DOHH2 (cell line): ENCODE measurements at regions not wholly inside any gene's neighbourhood (a gene's known extent, or its start where the extent isn't known, plus 50 kb on each side); places are given as distances from the start of the nearest gene placed in this dataset.

Source experiments
- H3F3A ChIP-seq: fragments of 200-600 bp; sonication (generic), shearing (Covaris generic); 2 replicates; pipeline ENCODE4 v1.6.0; 2016; ENCODE audit warnings: antibody characterized with exemption, mild to moderate bottlenecking; ENCODE audit not compliant: control insufficient read depth, insufficient read depth
- H3K27ac ChIP-seq: fragments of 200-600 bp; sonication (generic); 2 replicates; pipeline ENCODE4 v1.5.1; 2014; ENCODE audit warnings: low read depth, mild to moderate bottlenecking, low read length, moderate library complexity
- H3K27me3 ChIP-seq: fragments of 200-600 bp; sonication (generic); 2 replicates; pipeline ENCODE4 v1.6.1; 2014; ENCODE audit warnings: mild to moderate bottlenecking, low read length, mixed read lengths; ENCODE audit not compliant: control insufficient read depth
- H3K36me3 ChIP-seq: fragments of 200-600 bp; sonication (generic); 2 replicates; pipeline ENCODE4 v1.6.1; 2014; ENCODE audit warnings: mild to moderate bottlenecking, low read length, moderate library complexity, mixed read lengths; ENCODE audit not compliant: control insufficient read depth
- H3K4me1 ChIP-seq: fragments of 200-600 bp; sonication (generic); 2 replicates; pipeline ENCODE4 v1.6.1; 2014; ENCODE audit warnings: mild to moderate bottlenecking, low read length, mixed read lengths; ENCODE audit not compliant: control insufficient read depth
- H3K4me2 ChIP-seq: fragments of 200-600 bp; sonication (generic); 2 replicates; pipeline ENCODE4 v1.6.0; 2014; ENCODE audit warnings: mild to moderate bottlenecking, low read length, moderate library complexity
- H3K4me3 ChIP-seq: fragments of 200-600 bp; sonication (generic); 2 replicates; pipeline ENCODE4 v1.5.1; 2014; ENCODE audit warnings: mild to moderate bottlenecking, low read length, mixed read lengths
- H3K79me2 ChIP-seq: fragments of 200-600 bp; sonication (generic); 2 replicates; pipeline ENCODE4 v1.6.1; 2014; ENCODE audit warnings: mild to moderate bottlenecking, low read length, mixed read lengths; ENCODE audit not compliant: control insufficient read depth
- H3K9me2 ChIP-seq: fragments of 200-600 bp; sonication (generic); replicated peaks from 2 replicates; pipeline ENCODE4 v1.6.1; 2014; ENCODE audit warnings: mild to moderate bottlenecking, low read length, mixed read lengths; ENCODE audit not compliant: control insufficient read depth
- H3K9me3 ChIP-seq: fragments of 200-600 bp; sonication (generic); 2 replicates; pipeline ENCODE4 v1.6.1; 2014; ENCODE audit warnings: antibody characterized with exemption, low read length, mixed read lengths; ENCODE audit not compliant: control insufficient read depth, insufficient read depth
- H4K20me1 ChIP-seq: fragments of 200-600 bp; sonication (generic); 2 replicates; pipeline ENCODE4 v1.6.0; 2014; ENCODE audit warnings: low read depth, mild to moderate bottlenecking, antibody characterized with exemption, low read length, moderate library complexity; ENCODE audit not compliant: control insufficient read depth, insufficient read depth
- EZH2phosphoT487 ChIP-seq: fragments of 200-600 bp; sonication (generic); IDR thresholded peaks from 2 replicates; pipeline ENCODE4 v1.6.1; 2017; ENCODE audit warnings: borderline replicate concordance, mild to moderate bottlenecking, antibody characterized with exemption, low read length, moderate library complexity, mixed read lengths
- TF ChIP-seq, protein P1 (sequence below): fragments of 200-600 bp; sonication (generic); IDR thresholded peaks from one replicate; pipeline ENCODE4 v1.5.1; 2014; ENCODE audit warnings: antibody characterized with exemption, mild to moderate bottlenecking, low read depth, low read length; ENCODE audit not compliant: poor library complexity, severe bottlenecking

DNA sequence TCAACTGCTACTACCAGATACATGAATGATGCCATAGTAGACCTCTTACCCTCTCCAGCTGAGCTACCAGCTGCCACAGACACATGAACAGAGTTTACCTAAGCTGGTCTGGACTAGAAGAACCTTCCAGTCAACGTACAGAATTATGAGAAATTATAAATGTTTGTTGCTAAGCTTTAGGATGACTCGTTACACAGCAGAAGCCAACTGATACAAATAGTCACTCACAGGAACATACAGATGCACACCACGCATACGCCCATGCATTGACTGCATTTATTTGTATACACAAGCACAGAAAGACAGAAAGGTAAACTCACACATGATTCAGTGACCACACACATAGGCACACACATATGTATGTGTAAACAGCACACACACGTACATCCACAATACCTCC lies 164.6 kb downstream of the SALL1 start:
- H3K9me2 ChIP-seq = no peaks in the 10 kb centered on the region

DNA sequence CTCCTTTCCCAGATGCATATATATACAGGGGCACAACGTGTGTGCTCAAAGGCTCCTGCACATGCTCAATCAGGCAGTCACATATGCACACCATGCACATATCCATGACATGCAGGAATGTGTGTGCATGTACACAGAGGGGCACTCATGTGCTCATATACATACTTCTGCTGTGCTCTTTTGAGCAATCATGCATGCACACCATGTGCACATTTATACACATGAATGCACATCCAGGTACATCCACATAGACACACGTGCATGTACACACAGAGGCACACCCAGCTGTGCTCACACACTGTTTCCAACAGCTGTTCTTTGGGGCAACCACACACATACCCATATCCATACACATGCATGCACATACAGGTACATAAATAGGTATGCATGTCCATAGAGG lies 165.3 kb downstream of the SALL1 start:
- Histone ChIP-seq H3K27ac (no peak overlapping the region), H3K4me2 (no peak overlapping the region), H3K79me2 (no peaks in the 10 kb centered on the region), H3K9me3 (no peaks in the 10 kb centered on the region; the same call in 1 of the 2 replicates), H3F3A (no peaks in the 10 kb centered on the region), H3K4me1 (no peaks in the 10 kb centered on the region), H3K27me3 (no peaks in the 10 kb centered on the region), H4K20me1 (no peaks in the 10 kb centered on the region), H3K4me3 (no peak overlapping the region), H3K36me3 (no peaks in the 10 kb centered on the region), H3K9me2 (no peaks in the 10 kb centered on the region)
- TF ChIP-seq, protein P1, sequence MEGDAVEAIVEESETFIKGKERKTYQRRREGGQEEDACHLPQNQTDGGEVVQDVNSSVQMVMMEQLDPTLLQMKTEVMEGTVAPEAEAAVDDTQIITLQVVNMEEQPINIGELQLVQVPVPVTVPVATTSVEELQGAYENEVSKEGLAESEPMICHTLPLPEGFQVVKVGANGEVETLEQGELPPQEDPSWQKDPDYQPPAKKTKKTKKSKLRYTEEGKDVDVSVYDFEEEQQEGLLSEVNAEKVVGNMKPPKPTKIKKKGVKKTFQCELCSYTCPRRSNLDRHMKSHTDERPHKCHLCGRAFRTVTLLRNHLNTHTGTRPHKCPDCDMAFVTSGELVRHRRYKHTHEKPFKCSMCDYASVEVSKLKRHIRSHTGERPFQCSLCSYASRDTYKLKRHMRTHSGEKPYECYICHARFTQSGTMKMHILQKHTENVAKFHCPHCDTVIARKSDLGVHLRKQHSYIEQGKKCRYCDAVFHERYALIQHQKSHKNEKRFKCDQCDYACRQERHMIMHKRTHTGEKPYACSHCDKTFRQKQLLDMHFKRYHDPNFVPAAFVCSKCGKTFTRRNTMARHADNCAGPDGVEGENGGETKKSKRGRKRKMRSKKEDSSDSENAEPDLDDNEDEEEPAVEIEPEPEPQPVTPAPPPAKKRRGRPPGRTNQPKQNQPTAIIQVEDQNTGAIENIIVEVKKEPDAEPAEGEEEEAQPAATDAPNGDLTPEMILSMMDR = no peak
- no peak for TF ChIP-seq EZH2phosphoT487

More for the DNA sequence above, 164.6 kb downstream of the SALL1 start:
- TF ChIP-seq EZH2phosphoT487 = no peak
- TF ChIP-seq, protein P1 = no peak
- Histone ChIP-seq H4K20me1 (no peaks in the 10 kb centered on the region), H3K4me1 (no peaks in the 10 kb centered on the region), H3K4me3 (no peak overlapping the region), H3K79me2 (no peaks in the 10 kb centered on the region), H3K27me3 (no peaks in the 10 kb centered on the region), H3K27ac (no peak overlapping the region), H3F3A (no peaks in the 10 kb centered on the region), H3K4me2 (no peak overlapping the region), H3K36me3 (no peaks in the 10 kb centered on the region), H3K9me3 (no peaks in the 10 kb centered on the region; the same call in 1 of the 2 replicates)

DNA sequence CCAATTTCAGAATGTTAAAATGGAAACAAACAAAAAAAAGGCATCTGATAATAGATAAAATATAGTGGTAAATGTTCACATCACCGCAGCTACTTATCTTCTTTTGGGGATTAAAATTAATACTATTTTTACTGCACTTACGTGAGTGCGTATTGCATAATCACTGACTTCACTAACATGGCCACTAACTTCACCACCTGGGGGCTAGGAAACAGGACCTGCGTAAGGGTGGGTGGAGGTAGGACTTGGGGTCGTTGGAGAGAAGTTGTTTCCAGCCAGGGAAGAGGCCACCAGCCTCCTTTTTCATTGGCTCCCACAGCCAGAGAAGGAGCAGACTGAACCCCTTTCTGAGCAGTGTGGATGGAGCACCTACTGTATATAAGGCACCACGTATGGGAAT lies 166.4 kb downstream of the SALL1 start:
- no peaks in the 10 kb centered on the region for H3K9me2 ChIP-seq
- H3K4me3 ChIP-seq = no peak overlapping the region
- H3K27ac ChIP-seq = no peak overlapping the region
- no peaks in the 10 kb centered on the region for H3K4me1 ChIP-seq
- H3F3A ChIP-seq = no peaks in the 10 kb centered on the region
- no peaks in the 10 kb centered on the region; the same call in 1 of the 2 replicates for H3K9me3 ChIP-seq
- H4K20me1 ChIP-seq = no peaks in the 10 kb centered on the region
- H3K36me3 ChIP-seq = no peaks in the 10 kb centered on the region
- no peak overlapping the region for H3K4me2 ChIP-seq
- H3K27me3 ChIP-seq = no peaks in the 10 kb centered on the region
- no peaks in the 10 kb centered on the region for H3K79me2 ChIP-seq
- TF ChIP-seq, protein P1 = no peak
- TF ChIP-seq EZH2phosphoT487 = no peak
